ENCODE measurements at regions not wholly inside any gene's neighbourhood (a gene's known extent, or its start where the extent isn't known, plus 50 kb on each side); places are given as distances from the start of the nearest gene placed in this dataset.

GRCh38 chr2:185578322-185578721, 160.3 kb upstream of the FSIP2 start:
- TF ChIP-seq TAF1 (IDR thresholded peaks at IDR 0.05; ENCODE audit: borderline replicate concordance, low read depth, low read length), result no peak
- TF ChIP-seq POLR2A (IDR thresholded peaks at IDR 0.05; ENCODE audit: low read depth, low read length), result no peak

Data from GM12892 (cell line).